Endothelial cell of umbilical vein (primary cell): ENCODE measurements at regions not wholly inside any gene's neighbourhood (a gene's known extent, or its start where the extent isn't known, plus 50 kb on each side); places are given as distances from the start of the nearest gene placed in this dataset.

Experiments
- BruUV-seq: library from RNA; stranded (reverse); fragments of 400-500 nt; replicated peaks from 2 replicates; lab custom pipeline; 2021; lab: Mats Ljungman, UMichigan
- CTCF ChIA-PET: fragments of 300-600, 350-600 bp; sonication (Branson Sonifier 250); formaldehyde crosslinking; loops from one replicate; lab custom pipeline; 2021; ENCODE audit warnings: antibody characterized with exemption, inconsistent platforms; lab: Charles Lee
- POLR2A ChIA-PET: fragments of 300-600, 350-600 bp; sonication (Branson Sonifier 250); formaldehyde crosslinking; loops from one replicate; lab custom pipeline; 2021; ENCODE audit warnings: antibody characterized with exemption, inconsistent platforms; lab: Charles Lee
- DNase-seq: peaks from one replicate; pipeline ENCODE4 v3.0.0-alpha.2; 2011; ENCODE audit warnings: low read depth, low spot score
- FAIRE-seq: peaks from 2 replicates; lab custom pipeline; 2011; peaks lifted over from hg19 to GRCh38; lab: Jason Lieb, UNC
- H2AFZ ChIP-seq: 2 replicates; pipeline ENCODE4 v1.6.0; 2012; ENCODE audit warnings: low read depth, low read length, control low read depth, inconsistent platforms
- H3K27ac ChIP-seq: 2 replicates; pipeline ENCODE4 v1.5.1; 2011; ENCODE audit warnings: low read depth, mild to moderate bottlenecking, control low read depth, low read length, moderate library complexity; ENCODE audit not compliant: insufficient read depth
- H3K27me3 ChIP-seq, 2 experiments: 2 replicates each; pipeline versions ENCODE4 v1.6.0 to v1.6.1; 2011; ENCODE audit warnings: low read length in 2 of 2, mixed read lengths in 1 of 2; ENCODE audit not compliant: control insufficient read depth in 2 of 2, insufficient read depth in 2 of 2
- H3K36me3 ChIP-seq, 2 experiments: 2 replicates in 1 of 2; 3 replicates in 1 of 2; pipeline ENCODE4 v1.5.1; 2011; ENCODE audit warnings: low read length in 2 of 2, mild to moderate bottlenecking in 1 of 2, moderate library complexity in 1 of 2; ENCODE audit not compliant: control insufficient read depth in 2 of 2, insufficient read depth in 2 of 2; ENCODE audit errors: extremely low read depth in 1 of 2
- H3K4me1 ChIP-seq: 3 replicates; pipeline ENCODE4 v1.5.1; 2011; ENCODE audit warnings: mild to moderate bottlenecking, low read length; ENCODE audit not compliant: control insufficient read depth, insufficient read depth; ENCODE audit errors: extremely low read depth
- H3K4me2 ChIP-seq: 2 replicates; pipeline ENCODE4 v1.6.1; 2011; ENCODE audit warnings: low read length, control low read depth, mixed read lengths; ENCODE audit not compliant: insufficient read depth
- H3K4me3 ChIP-seq, 3 experiments: fragments of 200-600 bp in 1 of 3; sonication (generic), shearing (Covaris generic) in 1 of 3; replicated peaks in 1 of 3; 2 replicates each; pipeline ENCODE4 v1.5.1; 2011 to 2016; ENCODE audit warnings: control low read depth in 3 of 3, low read length in 3 of 3, mild to moderate bottlenecking in 2 of 3, inconsistent platforms in 1 of 3, low read depth in 1 of 3, moderate library complexity in 1 of 3; ENCODE audit not compliant: insufficient read depth in 1 of 3
- H3K79me2 ChIP-seq: 2 replicates; pipeline ENCODE4 v1.6.0; 2012; ENCODE audit warnings: low read length, inconsistent platforms; ENCODE audit not compliant: control insufficient read depth, insufficient read depth
- H3K9ac ChIP-seq: replicated peaks from 2 replicates; pipeline ENCODE3; 2011; ENCODE audit warnings: low read length, control low read depth; ENCODE audit not compliant: insufficient read depth; ENCODE audit errors: extremely low read depth
- H3K9me1 ChIP-seq: replicated peaks from 3 replicates; pipeline ENCODE4 v1.6.0; 2011; ENCODE audit warnings: mild to moderate bottlenecking, low read length; ENCODE audit not compliant: control insufficient read depth, insufficient read depth; ENCODE audit errors: extremely low read depth
- H3K9me3 ChIP-seq: replicated peaks from 2 replicates; pipeline ENCODE4 v1.5.1; 2012; ENCODE audit warnings: low read length, inconsistent platforms; ENCODE audit not compliant: control insufficient read depth, insufficient read depth
- H4K20me1 ChIP-seq: replicated peaks from 2 replicates; pipeline ENCODE3; 2011; ENCODE audit warnings: mild to moderate bottlenecking, low read length; ENCODE audit not compliant: control insufficient read depth, insufficient read depth; ENCODE audit errors: extremely low read depth
- EZH2 ChIP-seq: IDR thresholded peaks from 2 replicates; pipeline ENCODE4 v1.6.1; 2012; ENCODE audit warnings: borderline replicate concordance, low read depth, mild to moderate bottlenecking, moderate library complexity, low read length, inconsistent platforms; ENCODE audit not compliant: severe bottlenecking
- FOS ChIP-seq: IDR thresholded peaks from 2 replicates; pipeline ENCODE4 v1.6.1; 2011; ENCODE audit warnings: mild to moderate bottlenecking, low read length, moderate library complexity, borderline replicate concordance; ENCODE audit not compliant: insufficient read depth
- GATA2 ChIP-seq: IDR thresholded peaks from 2 replicates; pipeline ENCODE4 v1.7.0; 2011; ENCODE audit warnings: low read depth, mild to moderate bottlenecking, moderate library complexity, mixed read lengths, low read length; ENCODE audit not compliant: insufficient read length, insufficient read depth
- JUN ChIP-seq: IDR thresholded peaks from 2 replicates; pipeline ENCODE4 v1.6.1; 2011; ENCODE audit warnings: borderline replicate concordance, low read depth; ENCODE audit not compliant: insufficient read length, insufficient read depth
- MAX ChIP-seq: IDR thresholded peaks from 2 replicates; pipeline ENCODE4 v1.6.1; 2011; ENCODE audit not compliant: insufficient read depth, insufficient read length
- MYC ChIP-seq: IDR thresholded peaks from one replicate; pipeline ENCODE4 v1.6.1; 2011; ENCODE audit warnings: mild to moderate bottlenecking, low read depth, low read length
- POLR2A ChIP-seq: IDR thresholded peaks from 2 replicates; pipeline ENCODE4 v1.6.1; 2012; ENCODE audit warnings: low read depth, mild to moderate bottlenecking, control low read depth, low read length
- POLR2AphosphoS5 ChIP-seq: IDR thresholded peaks from 2 replicates; pipeline ENCODE4 v1.6.1; 2012; ENCODE audit warnings: low read depth, mild to moderate bottlenecking, control low read depth, low read length, moderate library complexity; ENCODE audit not compliant: insufficient read depth
- dilution Hi-C: fragments of 300-500 bp; cut with MboI; formaldehyde crosslinking; loops from one replicate; pipeline ENCODE4 v1.15.0; 2019; ENCODE audit warnings: low sequenced_read_pairs; ENCODE audit not compliant: extremely low pct_ligation_motif_present
- intact Hi-C: fragments of 100-400 bp; cut with micrococcal nuclease; formaldehyde crosslinking; loops from one replicate; pipeline ENCODE4 v1.10.0; 2022
- TF ChIP-seq, protein P1 (sequence below), 2 donors: IDR thresholded peaks; 1 replicate in 1 of 2; 2 replicates in 1 of 2; pipeline ENCODE4 v1.5.1; 2011; ENCODE audit warnings: low read length in 2 of 2, mild to moderate bottlenecking in 2 of 2, moderate library complexity in 2 of 2, control low read depth in 1 of 2, inconsistent platforms in 1 of 2, low read depth in 1 of 2; ENCODE audit not compliant: insufficient read depth in 1 of 2; ENCODE audit errors: extremely low read depth in 1 of 2

DNA sequence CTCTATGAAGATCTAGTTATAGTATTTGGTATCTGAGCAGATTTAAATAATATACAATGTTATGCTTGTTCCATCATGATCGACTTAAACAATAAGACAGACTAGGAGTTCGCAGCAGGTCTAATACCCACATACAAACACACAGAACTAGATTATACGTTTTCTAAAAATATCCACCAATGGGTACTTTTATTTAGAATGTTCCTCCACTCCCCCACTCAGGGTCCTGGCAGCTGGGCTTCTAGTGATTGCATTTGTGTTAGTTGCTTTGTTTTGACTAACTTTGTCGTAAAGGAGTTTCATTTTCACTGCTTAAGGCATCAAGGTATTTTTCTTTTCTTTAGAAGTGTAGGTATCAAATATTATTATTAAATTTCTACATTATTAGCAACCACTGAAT is 91.4 kb downstream of the RPRM start:
- intact Hi-C loops (no loop called here), dilution Hi-C loops (no loop called here)
- Histone ChIP-seq H3K4me3 (no peak overlapping the region), H3K27ac (no peak overlapping the region), H3K4me1 (no peaks in the 10 kb centered on the region), H3K79me2 (no peaks in the 10 kb centered on the region), H3K9ac (no peak overlapping the region), H3K4me2 (no peak overlapping the region), H2AFZ (no peak overlapping the region), H3K9me1 (no peaks in the 10 kb centered on the region), H3K9me3 (peaks cover 4% of the 10 kb centered on the region), H3K36me3 (no peaks in the 10 kb centered on the region), H4K20me1 (no peaks in the 10 kb centered on the region), H3K27me3 (no peaks in the 10 kb centered on the region)
- POLR2A ChIA-PET: no interaction called here
- no TSS peak for BruUV-seq
- TF ChIP-seq FOS (no peak), POLR2AphosphoS5 (no peak), MAX (no peak), JUN (no peak), GATA2 (no peak), POLR2A (no peak), EZH2 (no peak), MYC (no peak)
- TF ChIP-seq, protein P1, sequence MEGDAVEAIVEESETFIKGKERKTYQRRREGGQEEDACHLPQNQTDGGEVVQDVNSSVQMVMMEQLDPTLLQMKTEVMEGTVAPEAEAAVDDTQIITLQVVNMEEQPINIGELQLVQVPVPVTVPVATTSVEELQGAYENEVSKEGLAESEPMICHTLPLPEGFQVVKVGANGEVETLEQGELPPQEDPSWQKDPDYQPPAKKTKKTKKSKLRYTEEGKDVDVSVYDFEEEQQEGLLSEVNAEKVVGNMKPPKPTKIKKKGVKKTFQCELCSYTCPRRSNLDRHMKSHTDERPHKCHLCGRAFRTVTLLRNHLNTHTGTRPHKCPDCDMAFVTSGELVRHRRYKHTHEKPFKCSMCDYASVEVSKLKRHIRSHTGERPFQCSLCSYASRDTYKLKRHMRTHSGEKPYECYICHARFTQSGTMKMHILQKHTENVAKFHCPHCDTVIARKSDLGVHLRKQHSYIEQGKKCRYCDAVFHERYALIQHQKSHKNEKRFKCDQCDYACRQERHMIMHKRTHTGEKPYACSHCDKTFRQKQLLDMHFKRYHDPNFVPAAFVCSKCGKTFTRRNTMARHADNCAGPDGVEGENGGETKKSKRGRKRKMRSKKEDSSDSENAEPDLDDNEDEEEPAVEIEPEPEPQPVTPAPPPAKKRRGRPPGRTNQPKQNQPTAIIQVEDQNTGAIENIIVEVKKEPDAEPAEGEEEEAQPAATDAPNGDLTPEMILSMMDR (IDR thresholded peaks at IDR 0.05; ENCODE audit: extremely low read depth in 1 of 2, insufficient read depth in 1 of 2, low read depth in 1 of 2, low read length in 2 of 2): no peak
- FAIRE-seq (no peak), DNase-seq (no peak)
- CTCF ChIA-PET: no interaction called here
